ENCODE measurements at regions not wholly inside any gene's neighbourhood (a gene's known extent, or its start where the extent isn't known, plus 50 kb on each side); places are given as distances from the start of the nearest gene placed in this dataset.

GRCh38 chr16:65224471-65224870, 102.6 kb upstream of the CDH11 start:
- WGBS = 89% methylated on average over 2 of the region's 2 CpGs
- Histone ChIP-seq H3K27me3 (no peaks in the 10 kb centered on the region), H3K27ac (no peak overlapping the region), H3K36me3 (no peaks in the 10 kb centered on the region), H3K9me3 (no peaks in the 10 kb centered on the region), H3K4me1 (no peaks in the 10 kb centered on the region), H3K4me3 (no peak overlapping the region)
- TF ChIP-seq CTCF (IDR thresholded peaks at IDR 0.05) = no peak
- TF ChIP-seq EP300 (IDR thresholded peaks at IDR 0.05) = no peak
- no peak for TF ChIP-seq POLR2A (IDR thresholded peaks at IDR 0.05)
- TF ChIP-seq POLR2AphosphoS5 (IDR thresholded peaks at IDR 0.05) = no peak
- no peak for DNase-seq (ENCODE audit: low spot score in 2 of 2)

- 72% methylated on average over 3 of the region's 3 CpGs for WGBS
- Histone ChIP-seq H3K27me3 (no peaks in the 10 kb centered on the region), H3K27ac (no peak overlapping the region), H3K36me3 (no peaks in the 10 kb centered on the region), H3K4me3 (no peak overlapping the region), H3K9me3 (no peaks in the 10 kb centered on the region), H3K4me1 (no peaks in the 10 kb centered on the region)
- no peak for TF ChIP-seq EP300 (IDR thresholded peaks at IDR 0.05)
- TF ChIP-seq CTCF (IDR thresholded peaks at IDR 0.05) = no peak
- no peak for TF ChIP-seq POLR2A (IDR thresholded peaks at IDR 0.05)
- TF ChIP-seq POLR2AphosphoS5 (IDR thresholded peaks at IDR 0.05) = no peak
- DNase-seq (ENCODE audit: low spot score in 2 of 2) = no peak
Measured at GRCh38 chr16:65223335-65223734, 101.5 kb upstream of the CDH11 start.

GRCh38 chr16:65222536-65222935, 100.7 kb upstream of the CDH11 start:
- Histone ChIP-seq H3K27ac (no peak overlapping the region), H3K36me3 (no peaks in the 10 kb centered on the region), H3K4me1 (no peaks in the 10 kb centered on the region), H3K9me3 (no peaks in the 10 kb centered on the region), H3K4me3 (no peak overlapping the region), H3K27me3 (no peaks in the 10 kb centered on the region)
- DNase-seq (ENCODE audit: low spot score in 2 of 2) = no peak
- WGBS = 67% methylated on average over 6 of the region's 6 CpGs
- no peak for TF ChIP-seq POLR2AphosphoS5 (IDR thresholded peaks at IDR 0.05)
- no peak for TF ChIP-seq POLR2A (IDR thresholded peaks at IDR 0.05)
- TF ChIP-seq EP300 (IDR thresholded peaks at IDR 0.05) = no peak
- TF ChIP-seq CTCF (IDR thresholded peaks at IDR 0.05) = no peak

- Histone ChIP-seq H3K9me3 (no peaks in the 10 kb centered on the region), H3K36me3 (no peaks in the 10 kb centered on the region), H3K4me1 (no peaks in the 10 kb centered on the region), H3K27me3 (no peaks in the 10 kb centered on the region), H3K4me3 (no peak overlapping the region), H3K27ac (no peak overlapping the region)
- 65% methylated on average over 1 of the region's 1 CpG for WGBS
- no peak for DNase-seq (ENCODE audit: low spot score in 2 of 2)
- TF ChIP-seq CTCF (IDR thresholded peaks at IDR 0.05) (no peak), POLR2AphosphoS5 (IDR thresholded peaks at IDR 0.05) (no peak), EP300 (IDR thresholded peaks at IDR 0.05) (no peak), POLR2A (IDR thresholded peaks at IDR 0.05) (no peak)
Measured at GRCh38 chr16:65222049-65222448, 100.2 kb upstream of the CDH11 start.

- Histone ChIP-seq H3K27ac (no peak overlapping the region), H3K4me3 (no peak overlapping the region), H3K36me3 (no peaks in the 10 kb centered on the region), H3K9me3 (no peaks in the 10 kb centered on the region), H3K27me3 (no peaks in the 10 kb centered on the region), H3K4me1 (no peaks in the 10 kb centered on the region)
- WGBS = 100% methylated on average over 1 of the region's 1 CpG
- no peak for DNase-seq (ENCODE audit: low spot score in 2 of 2)
- TF ChIP-seq CTCF (IDR thresholded peaks at IDR 0.05) = no peak
- TF ChIP-seq POLR2AphosphoS5 (IDR thresholded peaks at IDR 0.05) = no peak
- TF ChIP-seq POLR2A (IDR thresholded peaks at IDR 0.05) = no peak
Measured at GRCh38 chr16:65219786-65220185, 97.9 kb upstream of the CDH11 start.

Measured in suprapubic skin (tissue), 4 donors.